ENCODE measurements at regions not wholly inside any gene's neighbourhood (a gene's known extent, or its start where the extent isn't known, plus 50 kb on each side); places are given as distances from the start of the nearest gene placed in this dataset.

DNA sequence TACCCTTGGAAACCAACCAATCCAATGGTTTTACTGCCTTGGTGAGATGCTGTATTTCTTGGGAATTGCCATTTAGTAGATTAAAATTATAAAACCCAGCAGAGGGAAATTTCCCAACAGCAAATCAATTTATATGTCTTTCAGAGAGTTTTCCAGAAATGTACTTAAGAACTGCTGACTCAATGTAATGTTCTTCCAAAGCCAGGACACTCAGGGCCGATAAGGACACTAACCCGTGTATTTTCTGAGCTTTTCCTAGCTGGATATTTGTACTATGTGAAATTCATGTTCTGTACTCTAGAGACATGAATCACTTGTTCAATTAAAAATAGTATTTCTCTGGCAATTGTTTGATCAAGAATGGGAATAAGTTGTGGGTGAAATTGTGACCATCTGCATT is 121.4 kb downstream of the KCNJ2 start:
- Histone ChIP-seq H3K14ac (replicated peaks; ENCODE audit: low read depth, low read length) (no peak overlapping the region), H3K4ac (ENCODE audit: low read depth, low read length) (no peak overlapping the region), H3K4me3 (ENCODE audit: insufficient read depth, low read depth, low read length) (no peak overlapping the region), H3K56ac (ENCODE audit: extremely low read depth, insufficient read depth, low read length) (no peak overlapping the region), H3K9me3 (ENCODE audit: control insufficient read depth, insufficient read depth, low read length) (no peaks in the 10 kb centered on the region), H3K79me1 (ENCODE audit: low read depth in 1 of 2, low read length in 2 of 2) (no peaks in the 10 kb centered on the region), H3K4me1 (ENCODE audit: control insufficient read depth, insufficient read depth, low read length) (no peaks in the 10 kb centered on the region), H2BK120ac (ENCODE audit: low read depth, low read length) (no peak overlapping the region), H3K18ac (ENCODE audit: low read depth, low read length) (no peak overlapping the region), H4K8ac (ENCODE audit: low read depth in 2 of 2, low read length in 2 of 2) (no peak overlapping the region), H3K36me3 (ENCODE audit: control insufficient read depth, insufficient read depth, low read length) (no peaks in the 10 kb centered on the region), H3K27me3 (ENCODE audit: control insufficient read depth, insufficient read depth, low read length) (no peaks in the 10 kb centered on the region), H2BK20ac (ENCODE audit: low read depth, low read length) (no peak overlapping the region), H3K9me1 (ENCODE audit: insufficient read depth, low read length) (no peaks in the 10 kb centered on the region), H2AK5ac (ENCODE audit: low read depth, low read length) (no peak overlapping the region), H2AK9ac (replicated peaks; ENCODE audit: low read depth, low read length, poor library complexity) (no peak overlapping the region), H3K23ac (ENCODE audit: low read depth, low read length) (no peak overlapping the region), H4K20me1 (ENCODE audit: insufficient read depth, low read length) (no peaks in the 10 kb centered on the region), H2BK5ac (ENCODE audit: low read depth, low read length, poor library complexity, severe bottlenecking) (no peak overlapping the region), H4K5ac (ENCODE audit: low read depth, low read length) (no peak overlapping the region), H4K91ac (ENCODE audit: insufficient read depth, low read depth, low read length) (no peak overlapping the region), H3K27ac (ENCODE audit: insufficient read depth, low read length) (no peak overlapping the region), H3K9ac (ENCODE audit: low read depth, low read length) (no peak overlapping the region), H2AFZ (replicated peaks; ENCODE audit: low read length, poor library complexity) (no peak overlapping the region), H2BK15ac (ENCODE audit: low read depth, low read length) (no peak overlapping the region), H3K4me2 (ENCODE audit: low read depth, low read length) (no peak overlapping the region)
- no TSS peak for BruUV-seq (replicated peaks)
- ChIA-PET CTCF (no interaction called here), POLR2A (ENCODE audit: unreplicated experiment) (interaction anchor here (0.6 kb wide), 1 partner anchor 121 kb away, joined by 3 read pairs; no protein-coding TSS in a partner anchor)
- ATAC-seq (ENCODE audit: low read depth): no peak
- WGBS, 2 experiments (ENCODE audit: extremely low coverage in 2 of 2, insufficient read length in 1 of 2): no CpG with 5 or more reads among the region's 2 CpGs
- TF ChIP-seq MAFK (IDR thresholded peaks at IDR 0.05; ENCODE audit: low read depth, low read length): 0 out of 2 replicates have a peak, but pooled peaks have one; percentile 17
- TF ChIP-seq RCOR1 (IDR thresholded peaks at IDR 0.05; ENCODE audit: insufficient replicate concordance, low read length): no peak
- dilution Hi-C loops (cut with HindIII; ENCODE audit: low sequenced_read_pairs, unreplicated experiment) (no loop called here), in situ Hi-C loops (cut with MboI; ENCODE audit: low sequenced_read_pairs) (no loop called here), intact Hi-C loops (cut with micrococcal nuclease) (no loop called here)
- DNase-seq: no peak

Measured in IMR-90 (cell line).